HEK293 (cell line): ENCODE measurements at regions not wholly inside any gene's neighbourhood (a gene's known extent, or its start where the extent isn't known, plus 50 kb on each side); places are given as distances from the start of the nearest gene placed in this dataset.

Experiments used
- CTCF ChIA-PET: fragments of 350-600 bp; formaldehyde crosslinking; extraction: SDS; loops from one replicate; lab custom pipeline; 2021; ENCODE audit warnings: antibody characterized with exemption; lab: Yijun Ruan, JAX
- POLR2A ChIA-PET: fragments of 300-600 bp; formaldehyde crosslinking; extraction: SDS; loops from one replicate; lab custom pipeline; 2020; ENCODE audit warnings: antibody characterized with exemption, inconsistent platforms; lab: Yijun Ruan, JAX
- H3K27ac ChIP-seq: fragments of 200-500 bp; sonication (Bioruptor generic); 2 replicates; pipeline ENCODE4 v1.5.1; 2014; ENCODE audit warnings: low read depth, low read length, control low read depth, inconsistent platforms; ENCODE audit errors: extremely low read depth
- H3K36me3 ChIP-seq, 2 experiments: fragments of 200-500 bp in 1 of 2; sonication (Bioruptor generic) in 1 of 2; 1 replicate in 1 of 2; 2 replicates in 1 of 2; pipeline ENCODE4 v1.5.1; 2014 to 2017; ENCODE audit warnings: inconsistent platforms in 2 of 2, low read length in 2 of 2; ENCODE audit not compliant: control insufficient read depth in 2 of 2, insufficient read depth in 1 of 2
- H3K4me1 ChIP-seq: fragments of 200-500 bp; sonication (Bioruptor generic); 2 replicates; pipeline ENCODE4 v1.5.1; 2014; ENCODE audit warnings: mild to moderate bottlenecking, low read length, inconsistent platforms; ENCODE audit not compliant: control insufficient read depth, insufficient read depth
- H3K4me3 ChIP-seq: 2 replicates; pipeline ENCODE4 v1.5.1; 2011; ENCODE audit warnings: low read depth, mild to moderate bottlenecking, control low read depth, low read length, moderate library complexity
- H3K9me3 ChIP-seq: fragments of 200-500 bp; sonication (Bioruptor generic); 2 replicates; pipeline ENCODE4 v1.5.1; 2014; ENCODE audit warnings: low read depth, low read length, inconsistent platforms; ENCODE audit not compliant: control insufficient read depth, insufficient read depth
- GLIS2 ChIP-seq: fragments of 450-650 bp; formaldehyde crosslinking; IDR thresholded peaks from 2 replicates; pipeline ENCODE4 v1.5.1; 2016; ENCODE audit warnings: missing biosample characterization, missing genetic modification characterization
- HIC1 ChIP-seq: fragments of 450-650 bp; formaldehyde crosslinking; IDR thresholded peaks from 2 replicates; pipeline ENCODE4 v1.5.1; 2016; ENCODE audit warnings: missing biosample characterization, missing genetic modification characterization
- INSM2 ChIP-seq: fragments of 450-650 bp; formaldehyde crosslinking; IDR thresholded peaks from 2 replicates; pipeline ENCODE4 v1.5.1; 2016; ENCODE audit warnings: missing biosample characterization, missing genetic modification characterization
- SCRT2 ChIP-seq: fragments of 450-650 bp; formaldehyde crosslinking; IDR thresholded peaks from 2 replicates; pipeline ENCODE4 v1.5.1; 2016; ENCODE audit warnings: missing biosample characterization, missing genetic modification characterization
- TRIM28 ChIP-seq: IDR thresholded peaks from 2 replicates; pipeline ENCODE4 v1.6.1; 2011; ENCODE audit warnings: low read length, control low read depth, borderline replicate concordance
- ZBTB17 ChIP-seq: fragments of 450-650 bp; formaldehyde crosslinking; IDR thresholded peaks from 2 replicates; pipeline ENCODE4 v1.5.1; 2016; ENCODE audit warnings: missing biosample characterization, missing genetic modification characterization
- ZBTB44 ChIP-seq: fragments of 450-650 bp; IDR thresholded peaks from 2 replicates; pipeline ENCODE4 v1.5.1; 2018; ENCODE audit warnings: missing biosample characterization, mild to moderate bottlenecking, missing genetic modification characterization
- ZNF174 ChIP-seq: fragments of 450-650 bp; formaldehyde crosslinking; IDR thresholded peaks from 2 replicates; pipeline ENCODE4 v1.5.0; 2017; ENCODE audit warnings: missing biosample characterization, mild to moderate bottlenecking, missing genetic modification characterization
- ZNF280D ChIP-seq: fragments of 450-650 bp; formaldehyde crosslinking; IDR thresholded peaks from 2 replicates; pipeline ENCODE4 v1.5.1; 2016; ENCODE audit warnings: missing biosample characterization, missing genetic modification characterization
- ZNF433 ChIP-seq: fragments of 450-650 bp; formaldehyde crosslinking; IDR thresholded peaks from 2 replicates; pipeline ENCODE4 v1.5.1; 2016; ENCODE audit warnings: missing biosample characterization, missing genetic modification characterization, low read depth
- ZNF558 ChIP-seq: fragments of 450-650 bp; formaldehyde crosslinking; IDR thresholded peaks from 2 replicates; pipeline ENCODE4 v1.5.1; 2016; ENCODE audit warnings: missing biosample characterization, missing genetic modification characterization
- ZNF580 ChIP-seq: fragments of 450-650 bp; formaldehyde crosslinking; IDR thresholded peaks from 2 replicates; pipeline ENCODE4 v1.5.1; 2016; ENCODE audit warnings: missing biosample characterization, missing genetic modification characterization
- ZNF629 ChIP-seq: fragments of 450-650 bp; formaldehyde crosslinking; IDR thresholded peaks from 2 replicates; pipeline ENCODE4 v1.5.1; 2017; ENCODE audit warnings: missing biosample characterization, missing genetic modification characterization
- ZNF664 ChIP-seq: fragments of 450-650 bp; formaldehyde crosslinking; IDR thresholded peaks from 2 replicates; pipeline ENCODE4 v1.5.1; 2016; ENCODE audit warnings: missing biosample characterization, missing genetic modification characterization
- ZNF677 ChIP-seq: fragments of 450-650 bp; IDR thresholded peaks from 2 replicates; pipeline ENCODE4 v1.5.0; 2018; ENCODE audit warnings: missing biosample characterization, mild to moderate bottlenecking, missing genetic modification characterization, moderate library complexity
- ZNF701 ChIP-seq: fragments of 450-650 bp; formaldehyde crosslinking; IDR thresholded peaks from 2 replicates; pipeline ENCODE4 v1.5.1; 2016; ENCODE audit warnings: missing biosample characterization, missing genetic modification characterization
- ZNF776 ChIP-seq: fragments of 450-650 bp; formaldehyde crosslinking; IDR thresholded peaks from 2 replicates; pipeline ENCODE4 v1.5.0; 2017; ENCODE audit warnings: missing biosample characterization, missing genetic modification characterization, borderline replicate concordance
- ZSCAN16 ChIP-seq: fragments of 450-650 bp; formaldehyde crosslinking; IDR thresholded peaks from 2 replicates; pipeline ENCODE4 v1.5.1; 2016; ENCODE audit warnings: missing biosample characterization, missing genetic modification characterization

- Histone ChIP-seq H3K27ac (no peak overlapping the region), H3K4me1 (no peaks in the 10 kb centered on the region), H3K4me3 (no peak overlapping the region), H3K9me3 (no peaks in the 10 kb centered on the region), H3K36me3 (no peaks in the 10 kb centered on the region)
- TF ChIP-seq ZNF433 (tag by site-specific recombination): no peak
- no peak for TF ChIP-seq ZNF701 (tag by site-specific recombination)
- no peak for TF ChIP-seq ZSCAN16
- TF ChIP-seq ZBTB44 (tag by site-specific recombination): no peak
- no peak for TF ChIP-seq ZNF677
- TF ChIP-seq ZNF776 (tag by site-specific recombination): no peak
- TF ChIP-seq ZNF629 (tag by site-specific recombination): no peak
- no peak for TF ChIP-seq ZBTB17 (tag by site-specific recombination)
- TF ChIP-seq TRIM28: no peak
- TF ChIP-seq ZNF558: no peak
- no peak for TF ChIP-seq ZNF580
- no peak for TF ChIP-seq ZNF174
- POLR2A ChIA-PET: no interaction called here
- CTCF ChIA-PET: no interaction called here
These were observed 616.4 kb downstream of the XIRP2 start for GRCh38 chr2:167504695-167505094.

- H3K36me3 ChIP-seq: no peaks in the 10 kb centered on the region
- no peak overlapping the region for H3K27ac ChIP-seq
- no peak for TF ChIP-seq SCRT2
- no peak for TF ChIP-seq INSM2 (tag by site-specific recombination)
- TF ChIP-seq ZNF280D (tag by site-specific recombination): no peak
- TF ChIP-seq ZNF664: no peak
- TF ChIP-seq GLIS2 (tag by site-specific recombination): no peak
- TF ChIP-seq HIC1 (tag by site-specific recombination): no peak
- TF ChIP-seq, all 188 proteins: peak for 0
- Histone ChIP-seq H3K9me3 (no peaks in the 10 kb centered on the region), H3K4me1 (no peaks in the 10 kb centered on the region), H3K4me3 (no peak overlapping the region)
- ChIA-PET CTCF (no interaction called here), POLR2A (no interaction called here)
These were observed 615.8 kb downstream of the XIRP2 start for GRCh38 chr2:167504061-167504460.
